Suprapubic skin (tissue), 3 donors: ENCODE measurements at regions not wholly inside any gene's neighbourhood (a gene's known extent, or its start where the extent isn't known, plus 50 kb on each side); places are given as distances from the start of the nearest gene placed in this dataset.

ENCODE experiments used
- CTCF ChIP-seq, 2 donors: fragments of 200-600 bp in 1 of 2; fragments of 450-650 bp in 1 of 2; sonication (generic) in 1 of 2; IDR thresholded peaks; one replicate each; pipeline ENCODE4 v1.5.1; 2016 to 2019; ENCODE audit warnings: antibody characterized with exemption in 2 of 2, mild to moderate bottlenecking in 1 of 2, moderate library complexity in 1 of 2
- POLR2A ChIP-seq, 2 donors: fragments of 450-650 bp; IDR thresholded peaks; one replicate each; pipeline ENCODE4 v1.6.1; 2017; ENCODE audit warnings: antibody characterized with exemption in 2 of 2, mild to moderate bottlenecking in 2 of 2, moderate library complexity in 2 of 2

GRCh38 chr3:110341047-110341446, 730.6 kb upstream of the NECTIN3 start:
- TF ChIP-seq POLR2A (IDR thresholded peaks at IDR 0.05) (no peak), CTCF (IDR thresholded peaks at IDR 0.05) (no peak)
